Breast epithelium (tissue), 3 donors: ENCODE measurements at regions not wholly inside any gene's neighbourhood (a gene's known extent, or its start where the extent isn't known, plus 50 kb on each side); places are given as distances from the start of the nearest gene placed in this dataset.

ENCODE experiments used
- CTCF ChIP-seq, 3 donors: fragments of 450-650 bp; IDR thresholded peaks; one replicate each; pipeline ENCODE4 v1.5.1; 2016 to 2017; ENCODE audit warnings: antibody characterized with exemption in 3 of 3, mild to moderate bottlenecking in 3 of 3, moderate library complexity in 3 of 3
- POLR2A ChIP-seq: fragments of 450-650 bp; IDR thresholded peaks from one replicate; pipeline ENCODE4 v1.6.1; 2016; ENCODE audit warnings: antibody characterized with exemption, mild to moderate bottlenecking, moderate library complexity
- POLR2AphosphoS5 ChIP-seq, 3 donors: sonication (generic); formaldehyde crosslinking; IDR thresholded peaks; one replicate each; pipeline ENCODE4 v1.6.1; 2017; ENCODE audit warnings: antibody characterized with exemption in 3 of 3

- no peak for TF ChIP-seq CTCF (IDR thresholded peaks at IDR 0.05)
- no peak for TF ChIP-seq POLR2AphosphoS5 (IDR thresholded peaks at IDR 0.05)
- TF ChIP-seq POLR2A: no peak
Observed at GRCh38 chr2:64708829-64709228, 55.1 kb upstream of the SERTAD2 start.
